GM12872 (cell line): ENCODE measurements at regions not wholly inside any gene's neighbourhood (a gene's known extent, or its start where the extent isn't known, plus 50 kb on each side); places are given as distances from the start of the nearest gene placed in this dataset.

Source experiments
- TF ChIP-seq, protein P1 (sequence below): IDR thresholded peaks from 3 replicates; pipeline ENCODE4 v1.5.1; 2011; ENCODE audit warnings: low read depth, mild to moderate bottlenecking, low read length, moderate library complexity; ENCODE audit not compliant: insufficient read depth

- TF ChIP-seq, protein P1, sequence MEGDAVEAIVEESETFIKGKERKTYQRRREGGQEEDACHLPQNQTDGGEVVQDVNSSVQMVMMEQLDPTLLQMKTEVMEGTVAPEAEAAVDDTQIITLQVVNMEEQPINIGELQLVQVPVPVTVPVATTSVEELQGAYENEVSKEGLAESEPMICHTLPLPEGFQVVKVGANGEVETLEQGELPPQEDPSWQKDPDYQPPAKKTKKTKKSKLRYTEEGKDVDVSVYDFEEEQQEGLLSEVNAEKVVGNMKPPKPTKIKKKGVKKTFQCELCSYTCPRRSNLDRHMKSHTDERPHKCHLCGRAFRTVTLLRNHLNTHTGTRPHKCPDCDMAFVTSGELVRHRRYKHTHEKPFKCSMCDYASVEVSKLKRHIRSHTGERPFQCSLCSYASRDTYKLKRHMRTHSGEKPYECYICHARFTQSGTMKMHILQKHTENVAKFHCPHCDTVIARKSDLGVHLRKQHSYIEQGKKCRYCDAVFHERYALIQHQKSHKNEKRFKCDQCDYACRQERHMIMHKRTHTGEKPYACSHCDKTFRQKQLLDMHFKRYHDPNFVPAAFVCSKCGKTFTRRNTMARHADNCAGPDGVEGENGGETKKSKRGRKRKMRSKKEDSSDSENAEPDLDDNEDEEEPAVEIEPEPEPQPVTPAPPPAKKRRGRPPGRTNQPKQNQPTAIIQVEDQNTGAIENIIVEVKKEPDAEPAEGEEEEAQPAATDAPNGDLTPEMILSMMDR: no peak
Observed at GRCh38 chr18:71025505-71026225, 736.8 kb downstream of the SOCS6 start.

DNA sequence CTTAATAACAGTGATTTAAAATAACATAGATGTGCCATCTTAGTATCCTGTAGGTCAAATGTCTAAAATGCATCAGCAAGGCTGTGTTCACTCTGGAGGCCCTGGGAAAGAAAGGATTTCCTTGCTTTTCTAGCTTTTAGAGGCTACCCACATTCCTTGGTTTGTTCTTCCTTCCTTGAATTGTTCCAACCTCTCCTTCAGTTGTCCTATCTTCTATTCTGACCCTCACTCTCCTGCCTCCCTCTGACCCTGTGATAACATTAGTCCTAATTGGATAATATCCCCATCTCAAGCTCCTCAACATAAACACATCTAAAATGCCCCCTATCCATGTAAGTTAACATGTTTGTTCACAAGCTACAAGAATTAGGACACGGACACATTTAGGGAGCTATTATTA, 733.5 kb downstream of the SOCS6 start:
- TF ChIP-seq, protein P1: no peak

DNA sequence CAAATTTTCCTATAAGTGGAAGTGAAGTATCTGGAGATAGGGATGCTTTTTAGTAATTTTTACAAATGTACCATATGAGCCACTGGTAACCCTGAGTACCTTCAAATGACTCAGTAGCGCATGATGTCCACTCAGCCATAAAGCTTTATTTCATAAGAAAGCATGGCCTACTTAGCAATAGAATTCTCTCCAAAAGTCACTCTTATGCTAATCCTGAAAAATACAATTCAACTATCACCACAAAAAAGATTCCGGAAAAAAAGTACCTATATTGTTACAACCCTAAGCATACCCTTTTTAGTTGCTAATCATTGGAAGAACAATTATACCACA, 732.2 kb downstream of the SOCS6 start:
- TF ChIP-seq, protein P1: no peak

DNA sequence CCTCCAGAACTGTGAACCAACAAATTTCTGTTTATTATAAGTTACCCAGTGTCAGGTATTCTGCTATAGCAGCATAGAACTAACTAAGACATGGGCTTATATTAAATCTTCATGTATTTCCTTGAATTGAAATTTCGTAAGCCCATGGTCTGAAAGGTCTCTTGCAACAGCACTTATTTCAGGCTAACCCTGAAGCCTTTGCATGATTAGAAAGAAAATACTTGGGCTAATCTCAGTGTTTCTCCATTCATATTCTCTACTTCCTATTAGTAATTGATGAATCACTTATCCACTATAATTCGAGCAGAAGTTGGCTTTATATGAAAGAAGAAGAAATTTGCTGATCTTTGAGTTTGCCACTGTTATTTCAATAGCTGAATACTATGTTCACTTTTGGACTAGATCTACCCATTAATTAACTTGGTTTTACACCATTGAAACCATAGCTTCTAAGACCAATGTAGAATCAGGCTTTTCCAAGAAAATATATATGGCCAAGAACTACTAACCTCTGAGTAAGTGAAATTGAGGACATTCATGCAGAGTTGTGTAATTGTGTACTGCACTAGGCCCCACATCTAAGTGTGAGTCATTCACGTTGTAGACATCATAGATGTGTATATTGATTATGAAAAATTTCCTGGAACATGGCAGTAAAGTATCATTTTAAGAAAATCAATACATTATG, 731.6 kb downstream of the SOCS6 start:
- TF ChIP-seq, protein P1: no peak

GRCh38 chr18:71018816-71019215, 730.0 kb downstream of the SOCS6 start:
- TF ChIP-seq, protein P1: no peak

- TF ChIP-seq, protein P1: no peak
Observed at GRCh38 chr18:71012789-71013188, 723.9 kb downstream of the SOCS6 start.

DNA sequence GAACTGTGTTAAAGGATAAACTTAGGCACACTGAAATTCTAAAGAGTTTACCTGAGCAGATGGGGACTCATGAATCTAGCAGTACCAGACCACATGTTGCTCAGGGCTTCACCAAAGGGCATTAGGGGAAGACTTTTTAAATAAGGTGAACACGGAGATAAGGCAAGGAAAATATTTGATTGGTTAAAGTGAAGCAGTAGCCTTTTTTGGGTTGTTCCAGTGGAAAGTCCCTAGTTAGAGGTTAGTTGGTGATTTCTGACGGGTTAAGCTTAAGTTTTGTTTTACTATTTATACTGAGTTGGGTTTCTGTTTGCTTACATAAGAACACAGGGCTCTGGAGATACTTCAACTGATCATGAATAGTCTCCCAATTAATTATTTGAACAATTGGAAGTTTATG, 722.5 kb downstream of the SOCS6 start:
- TF ChIP-seq, protein P1: no peak
